ENCODE measurements at regions not wholly inside any gene's neighbourhood (a gene's known extent, or its start where the extent isn't known, plus 50 kb on each side); places are given as distances from the start of the nearest gene placed in this dataset.

DNA sequence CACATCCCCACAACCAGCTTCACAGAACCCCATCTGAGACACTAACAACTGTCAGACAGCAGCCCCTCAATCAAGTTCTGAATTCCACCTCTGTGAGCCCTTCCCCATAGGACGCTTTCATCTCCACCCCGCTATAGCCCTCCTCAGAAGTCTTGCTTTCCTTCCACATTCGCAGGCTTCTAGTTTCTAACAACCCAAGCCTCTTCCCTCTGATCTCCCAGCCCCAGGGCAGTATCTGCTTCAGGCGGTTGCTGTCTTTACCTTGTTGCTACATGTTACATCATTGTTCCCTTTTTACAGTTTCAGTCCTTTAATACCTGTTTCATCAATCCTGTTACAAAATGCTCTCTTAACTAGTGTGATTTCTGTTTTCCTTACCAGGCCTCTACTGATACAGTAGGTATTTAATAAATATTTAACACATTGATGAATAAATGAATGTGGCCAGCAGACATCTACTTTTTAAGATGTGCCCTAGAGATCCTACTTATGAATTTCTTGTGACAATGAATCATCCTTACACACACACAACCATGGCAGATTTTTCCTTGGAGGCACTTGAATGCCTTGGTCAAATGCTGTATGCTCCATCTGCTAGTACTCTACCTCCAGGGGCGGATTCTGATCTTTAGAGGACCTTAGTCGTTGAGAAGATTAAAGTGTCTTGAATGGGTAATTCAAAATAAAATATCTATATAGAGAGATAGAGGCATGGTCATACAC lies 164.7 kb upstream of the SLIT2 start:
- TF ChIP-seq CTCF (IDR thresholded peaks at IDR 0.05) (no peak), POLR2AphosphoS5 (IDR thresholded peaks at IDR 0.05) (no peak), POLR2A (IDR thresholded peaks at IDR 0.05) (no peak)
